Esophagus squamous epithelium (tissue), 5 donors: ENCODE measurements at regions not wholly inside any gene's neighbourhood (a gene's known extent, or its start where the extent isn't known, plus 50 kb on each side); places are given as distances from the start of the nearest gene placed in this dataset.

Experiments
- DNase-seq: peaks from one replicate; lab custom pipeline; 2025; lab: John Stamatoyannopoulos, UW
- H3K27ac ChIP-seq, 4 donors: fragments of 200-600 bp; sonication (generic); one replicate each; pipeline ENCODE4 v1.5.1; 2016 to 2019; ENCODE audit warnings: mild to moderate bottlenecking in 1 of 4
- H3K27me3 ChIP-seq, 4 donors: fragments of 200-600 bp; sonication (generic); 1 replicate in 3 of 4; 2 replicates in 1 of 4; pipeline versions ENCODE4 v1.5.1 to v1.6.0; 2017 to 2021; ENCODE audit warnings: antibody characterized with exemption in 1 of 4
- H3K36me3 ChIP-seq, 3 donors: fragments of 200-600 bp; sonication (generic); one replicate each; pipeline ENCODE4 v1.5.1; 2016 to 2019
- H3K4me1 ChIP-seq, 3 donors: fragments of 200-600 bp; sonication (generic); one replicate each; pipeline ENCODE4 v1.5.1; 2017 to 2019
- H3K4me3 ChIP-seq, 4 donors: fragments of 200-600 bp; sonication (generic); 1 replicate in 3 of 4; 2 replicates in 1 of 4; pipeline ENCODE4 v1.5.1; 2016 to 2019; ENCODE audit warnings: mild to moderate bottlenecking in 2 of 4, moderate library complexity in 1 of 4
- H3K9me3 ChIP-seq, 3 donors: fragments of 200-600 bp; sonication (generic); one replicate each; pipeline ENCODE4 v1.5.1; 2016 to 2019
- CTCF ChIP-seq, 6 experiments: fragments of 450-650 bp in 4 of 6; fragments of 200-600 bp in 2 of 6; sonication (generic) in 2 of 6; IDR thresholded peaks; one replicate each; pipeline ENCODE4 v1.5.1; 2016 to 2019; ENCODE audit warnings: antibody characterized with exemption in 6 of 6, mild to moderate bottlenecking in 4 of 6, moderate library complexity in 4 of 6
- POLR2A ChIP-seq, 4 donors: fragments of 450-650 bp; IDR thresholded peaks; one replicate each; pipeline ENCODE4 v1.6.1; 2017; ENCODE audit warnings: antibody characterized with exemption in 4 of 4, mild to moderate bottlenecking in 4 of 4, moderate library complexity in 3 of 4
- WGBS, 2 donors: methylation state at CpG; one replicate each; pipeline ENCODE4 v1.1.5; 2018; 5-methylcytosine and 5-hydroxymethylcytosine counted together
- intact Hi-C: fragments of 100-400 bp; cut with DNase I; formaldehyde crosslinking; loops from one replicate; pipeline ENCODE4 v1.15.0; 2022
- small RNA-seq, 4 donors: library from RNA; depleted of rRNA; stranded (forward); fragments of <200 nt; gene quantifications; one replicate each; pipeline ENCODE3, GENCODE V24; 2016
- donor health status: DM: yes; HTN: yes; CAD: no.

- TF ChIP-seq CTCF (IDR thresholded peaks at IDR 0.05) = no peak
- TF ChIP-seq POLR2A (IDR thresholded peaks at IDR 0.05) = no peak
- intact Hi-C loops = no loop called here
- no peaks in the 10 kb centered on the region for H3K27me3 ChIP-seq
Observed at GRCh38 chr5:100974082-100974481, 71.0 kb upstream of the ST8SIA4 start.

GRCh38 chr5:100970646-100971255 lies 67.7 kb upstream of the ST8SIA4 start:
- intact Hi-C loops = no loop called here
- Histone ChIP-seq H3K4me1 (no peaks in the 10 kb centered on the region), H3K27ac (no peak overlapping the region), H3K9me3 (no peaks in the 10 kb centered on the region), H3K4me3 (no peak overlapping the region), H3K27me3 (no peaks in the 10 kb centered on the region), H3K36me3 (no peaks in the 10 kb centered on the region)
- WGBS, 2 donors = 64 to 83% methylated on average over 5 of the region's 5 CpGs
- TF ChIP-seq CTCF (IDR thresholded peaks at IDR 0.05) (no peak), POLR2A (IDR thresholded peaks at IDR 0.05) (no peak)
- DNase-seq = no peak

More at GRCh38 chr5:100974082-100974481, 71.0 kb upstream of the ST8SIA4 start:
- H3K36me3 ChIP-seq = no peaks in the 10 kb centered on the region
- no peaks in the 10 kb centered on the region for H3K9me3 ChIP-seq
- H3K4me3 ChIP-seq = no peak overlapping the region
- H3K27ac ChIP-seq = no peak overlapping the region
- WGBS, 2 donors = 56% methylated on average over 3 of the region's 3 CpGs
- no peak for DNase-seq
- H3K4me1 ChIP-seq = no peaks in the 10 kb centered on the region

GRCh38 chr5:100965291-100965690 lies 62.2 kb upstream of the ST8SIA4 start:
- H3K4me3 ChIP-seq = no peak overlapping the region
- intact Hi-C loops = no loop called here
- no peaks in the 10 kb centered on the region for H3K36me3 ChIP-seq
- H3K27me3 ChIP-seq = no peaks in the 10 kb centered on the region
- no peaks in the 10 kb centered on the region for H3K4me1 ChIP-seq
- no peak for DNase-seq
- no peaks in the 10 kb centered on the region for H3K9me3 ChIP-seq
- no peak overlapping the region for H3K27ac ChIP-seq
- TF ChIP-seq CTCF (IDR thresholded peaks at IDR 0.05) (no peak), POLR2A (IDR thresholded peaks at IDR 0.05) (no peak)

Small RNA genes in the stretch of these regions (small RNA-seq; reads per million reads assigned to genes)
- gene RN7SL802P = 0 reads per million in 4 donors
- gene RNA5SP188 = 0 reads per million in 4 donors
